Right ventricle myocardium superior (tissue), 1 donor: ENCODE measurements at regions not wholly inside any gene's neighbourhood (a gene's known extent, or its start where the extent isn't known, plus 50 kb on each side); places are given as distances from the start of the nearest gene placed in this dataset.
"Not testable (repeated sequence)": the region's sequence is repeated elsewhere in the genome, so short reads cannot be mapped to it uniquely, and the experiment has no call there.

Source experiments
- ATAC-seq: fragments of 200-7000 bp; cut with Tn5 transposase; one replicate; pipeline ENCODE4 v1.9.1; 2020; ENCODE audit warnings: mild to moderate bottlenecking; ENCODE audit not compliant: poor library complexity
- DNase-seq: peaks from one replicate; pipeline ENCODE4 v3.0.0-alpha.2; 2020
- intact Hi-C: fragments of 100-400 bp; cut with DNase I; formaldehyde crosslinking; loops from one replicate; pipeline ENCODE4 v1.11.2; 2022
- donor health status: DM: no; HTN: yes; CAD: no; lungs with severe emphysema.

- ATAC-seq (no peak), DNase-seq (no peak)
- intact Hi-C loops: no loop called here
These were observed 321.5 kb upstream of the TRPM3 start for GRCh38 chr9:71442937-71443336.

- no peak for ATAC-seq
- DNase-seq: no peak
- intact Hi-C loops: no loop called here
These were observed 319.8 kb upstream of the TRPM3 start for GRCh38 chr9:71441266-71441665.

DNA sequence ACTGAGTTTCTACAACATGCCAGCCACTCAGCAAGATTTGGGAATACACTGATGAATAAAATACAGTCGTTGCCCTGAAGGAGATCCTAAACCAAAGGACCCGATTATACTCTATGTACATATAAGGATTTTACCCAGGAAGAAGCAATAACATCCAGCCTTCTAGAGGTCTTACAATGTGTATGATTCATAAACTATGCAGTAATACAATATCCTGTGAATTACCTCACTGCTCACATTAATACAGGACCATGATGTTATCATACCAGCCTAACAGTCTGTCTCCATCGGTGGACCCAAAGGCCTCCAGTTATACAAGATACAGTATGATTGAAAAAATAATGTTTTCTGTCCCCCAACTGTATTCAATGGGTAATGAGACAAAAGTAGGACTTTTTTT is 310.5 kb upstream of the TRPM3 start:
- intact Hi-C loops: no loop called here

GRCh38 chr9:71407341-71407740 is 285.9 kb upstream of the TRPM3 start:
- ATAC-seq, intact Hi-C loops, DNase-seq: not testable (repeated sequence)

More for the DNA sequence above, 310.5 kb upstream of the TRPM3 start:
- DNase-seq (no peak), ATAC-seq (no peak)

DNA sequence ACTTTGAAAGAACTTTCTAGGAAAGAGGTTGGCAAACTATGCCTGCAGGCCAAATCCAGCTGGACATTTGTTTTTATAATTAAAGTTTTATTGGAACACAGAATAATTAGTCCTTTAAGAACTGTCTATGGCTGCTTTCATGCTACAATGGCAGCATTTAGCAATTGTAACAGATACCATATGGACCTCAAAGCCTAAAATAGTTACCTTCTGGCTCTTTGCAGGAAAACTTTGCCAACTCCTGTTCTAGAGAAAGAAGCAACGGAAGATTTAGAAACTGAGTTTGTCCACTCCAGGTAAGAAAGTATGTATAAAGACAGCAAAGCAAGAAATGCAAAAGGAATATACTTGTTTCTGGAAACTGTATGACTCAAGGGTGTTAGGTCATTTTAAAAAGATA is 281.7 kb upstream of the TRPM3 start:
- ATAC-seq: no peak
- intact Hi-C loops: no loop called here

DNA sequence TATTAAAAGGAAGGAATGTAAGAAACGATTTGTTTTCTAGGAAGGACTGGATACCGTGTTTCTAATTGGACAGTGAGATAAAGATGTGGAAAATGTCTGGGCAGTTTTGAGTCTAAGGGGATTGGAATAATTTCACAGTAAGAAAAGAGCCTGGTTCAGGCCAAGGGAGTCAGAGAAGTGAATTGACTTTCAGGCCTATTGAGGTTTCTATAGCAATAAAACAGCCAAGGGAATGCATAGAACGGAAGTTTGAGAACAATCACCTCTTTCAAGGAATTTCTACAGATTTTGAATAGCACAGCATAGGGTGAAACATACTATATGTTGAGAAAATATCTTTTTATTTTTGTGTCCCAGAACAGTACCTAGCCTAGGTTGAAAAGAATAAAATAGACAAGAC is 271.6 kb upstream of the TRPM3 start:
- DNase-seq: no peak
- no peak for ATAC-seq
- intact Hi-C loops: no loop called here

More for the DNA sequence above, 281.7 kb upstream of the TRPM3 start:
- DNase-seq: no peak

- intact Hi-C loops: no loop called here
- DNase-seq (no peak), ATAC-seq (no peak)
These were observed 262.9 kb upstream of the TRPM3 start for GRCh38 chr9:71384343-71384742.

DNA sequence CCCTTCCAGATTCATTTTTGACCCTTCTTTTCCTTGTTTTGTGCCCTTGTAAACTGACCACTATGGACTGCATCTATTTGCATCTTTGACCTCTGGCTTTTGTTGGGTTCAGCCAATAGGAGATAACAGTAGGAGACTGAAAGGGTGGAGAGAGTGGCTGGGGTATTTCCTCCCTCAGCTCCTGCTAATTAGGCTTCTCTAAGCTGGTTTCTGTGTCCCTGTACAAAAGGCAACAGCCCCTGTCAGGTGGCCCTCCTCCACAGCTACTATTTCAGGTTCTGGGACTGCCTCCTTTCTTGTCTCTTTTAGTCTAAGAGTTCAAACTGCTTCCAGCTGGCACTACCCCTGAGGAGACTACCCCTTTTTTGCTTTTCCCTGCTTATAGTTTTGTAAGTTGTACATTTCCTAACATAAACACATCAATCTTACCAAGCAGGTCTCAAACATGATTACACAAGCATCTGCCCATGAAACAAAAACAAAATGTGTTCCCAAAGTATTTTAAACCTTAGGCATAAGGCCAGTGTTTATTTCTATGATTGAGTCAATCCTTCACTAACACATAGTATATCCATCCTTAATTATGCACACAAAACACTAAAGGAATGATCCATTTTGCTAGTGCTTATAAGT is 262.0 kb upstream of the TRPM3 start:
- intact Hi-C loops: no loop called here
- DNase-seq (no peak), ATAC-seq (no peak)

GRCh38 chr9:71368157-71368556 is 246.7 kb upstream of the TRPM3 start:
- DNase-seq: no peak
- intact Hi-C loops: no loop called here
- peak; percentile 34 for ATAC-seq

- intact Hi-C loops: no loop called here
- no peak for ATAC-seq
- DNase-seq: no peak
These were observed 242.9 kb upstream of the TRPM3 start for GRCh38 chr9:71364186-71364955.

DNA sequence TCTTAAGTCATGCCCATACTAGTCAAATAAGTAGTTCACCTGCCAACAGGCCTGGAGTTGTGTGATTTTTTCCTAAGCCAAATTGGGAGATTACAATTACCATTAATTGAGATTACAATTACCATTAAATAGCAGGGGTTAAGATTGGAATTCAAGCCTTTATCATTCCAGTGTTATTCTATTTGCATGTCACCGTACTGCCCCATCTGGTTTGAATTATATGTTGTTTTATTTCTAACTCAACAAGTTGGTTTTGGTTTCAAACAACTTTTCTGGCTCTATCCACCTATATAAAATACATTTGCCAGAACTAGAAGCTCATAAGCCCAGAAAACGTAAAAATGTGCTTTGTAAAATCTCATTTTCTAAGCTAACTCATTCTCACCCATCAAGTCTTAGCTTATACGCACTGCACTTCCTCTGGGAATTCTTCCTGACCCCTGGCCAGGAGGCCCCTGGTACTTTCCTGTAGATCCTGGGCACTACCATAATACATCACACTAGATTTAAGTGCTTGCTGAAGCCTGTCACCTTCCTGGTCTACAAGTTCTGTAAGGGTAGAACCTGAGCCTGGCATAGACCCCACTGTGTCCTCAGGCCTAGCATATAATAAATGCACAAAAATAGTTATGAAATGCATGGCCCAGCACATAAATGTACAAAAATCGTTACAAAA is 242.0 kb upstream of the TRPM3 start:
- no peak for DNase-seq
- intact Hi-C loops: no loop called here
- ATAC-seq: no peak

DNA sequence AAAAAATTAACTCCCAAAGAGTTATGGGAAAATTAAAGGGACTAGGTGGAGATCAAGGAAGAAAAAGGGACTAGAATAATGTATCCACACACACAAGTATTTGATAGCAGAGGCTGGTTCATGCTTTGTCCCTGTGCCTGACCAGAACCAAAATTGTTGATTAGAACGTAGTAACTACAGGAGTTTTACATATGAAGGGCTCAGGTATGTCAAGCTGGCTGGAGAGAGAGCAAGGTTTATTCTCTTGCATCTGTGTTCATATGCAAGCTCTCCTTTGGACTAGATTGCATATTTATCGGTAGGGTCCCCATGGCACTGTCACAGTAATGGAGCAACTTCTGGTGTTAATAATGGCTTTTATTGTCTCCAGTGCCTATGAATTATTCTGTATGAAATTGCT is 239.9 kb upstream of the TRPM3 start:
- no peak for DNase-seq
- intact Hi-C loops: no loop called here
- ATAC-seq: no peak

DNA sequence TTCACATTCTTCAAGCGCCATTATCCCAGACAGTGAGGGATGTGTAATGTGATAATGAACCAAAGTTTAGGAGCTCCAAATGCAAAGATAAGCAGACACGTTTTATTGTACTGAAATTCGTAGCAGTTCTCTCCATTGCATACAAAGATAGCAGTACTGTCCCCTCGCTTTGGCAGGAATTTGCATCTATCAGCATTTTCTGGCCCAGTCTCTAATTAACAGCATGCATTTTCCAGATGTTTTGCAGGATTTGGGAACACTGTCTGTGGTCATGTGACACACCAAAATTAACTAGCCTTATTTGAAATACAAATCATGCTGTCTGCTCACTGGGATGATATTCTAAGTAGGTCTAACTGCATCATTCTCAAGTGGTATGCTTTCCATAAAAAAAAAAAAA is 235.9 kb upstream of the TRPM3 start:
- ATAC-seq: no peak
- intact Hi-C loops: no loop called here
- DNase-seq: no peak

DNA sequence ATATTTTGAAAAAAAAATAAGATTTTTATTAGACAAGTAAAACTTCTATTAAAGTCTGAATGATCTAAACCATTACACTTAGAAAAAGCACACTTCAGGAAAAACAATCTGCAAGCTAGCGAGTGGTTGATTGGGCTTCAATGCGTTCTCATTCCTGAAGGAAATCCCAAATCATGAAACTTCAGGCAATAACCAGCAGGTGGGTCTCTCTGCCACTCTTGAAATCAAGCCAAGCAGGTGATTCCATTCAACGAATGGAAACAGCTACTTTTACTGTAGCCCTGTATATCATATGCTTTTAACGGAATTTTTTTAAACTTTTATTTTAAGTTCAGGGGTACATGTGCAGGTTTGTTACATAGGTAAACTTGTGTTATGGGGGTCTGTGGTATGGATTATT is 234.5 kb upstream of the TRPM3 start:
- DNase-seq: no peak
- no peak for ATAC-seq
- intact Hi-C loops: no loop called here

- ATAC-seq (no peak), DNase-seq (no peak)
- intact Hi-C loops: no loop called here
These were observed 232.3 kb upstream of the TRPM3 start for GRCh38 chr9:71353720-71354119.

GRCh38 chr9:71352837-71353236 is 231.4 kb upstream of the TRPM3 start:
- DNase-seq: no peak
- no peak for ATAC-seq

GRCh38 chr9:71349218-71349617 is 227.8 kb upstream of the TRPM3 start:
- no peak for DNase-seq
- intact Hi-C loops: no loop called here
- ATAC-seq: no peak

More at GRCh38 chr9:71352837-71353236, 231.4 kb upstream of the TRPM3 start:
- intact Hi-C loops: no loop called here

- DNase-seq (no peak), ATAC-seq (no peak)
- intact Hi-C loops: no loop called here
These were observed 211.9 kb upstream of the TRPM3 start for GRCh38 chr9:71333321-71333720.

- ATAC-seq (no peak), DNase-seq (no peak)
- intact Hi-C loops: no loop called here
These were observed 210.2 kb upstream of the TRPM3 start for GRCh38 chr9:71331603-71332002.

DNA sequence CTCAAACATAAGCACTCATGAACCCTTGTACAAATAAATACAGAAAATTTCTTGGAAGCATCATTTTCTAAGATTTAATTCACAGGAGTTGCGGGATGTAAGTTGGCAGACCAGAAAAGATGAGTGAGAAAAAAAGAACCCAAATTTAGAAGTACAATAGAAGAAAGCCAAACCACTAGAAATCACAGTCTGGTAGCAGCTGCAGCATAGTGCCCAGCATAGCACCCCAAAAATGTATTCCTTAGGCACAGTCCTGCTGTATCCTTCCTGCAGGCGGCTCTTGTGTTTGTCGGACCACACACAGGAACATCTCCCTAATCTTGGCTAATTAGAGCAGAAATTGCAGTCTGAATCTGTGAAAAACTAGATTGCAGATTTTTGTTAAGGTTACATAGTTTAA is 208.5 kb upstream of the TRPM3 start:
- intact Hi-C loops: no loop called here
- ATAC-seq (no peak), DNase-seq (no peak)
